ENCODE measurements at regions not wholly inside any gene's neighbourhood (a gene's known extent, or its start where the extent isn't known, plus 50 kb on each side); places are given as distances from the start of the nearest gene placed in this dataset.

DNA sequence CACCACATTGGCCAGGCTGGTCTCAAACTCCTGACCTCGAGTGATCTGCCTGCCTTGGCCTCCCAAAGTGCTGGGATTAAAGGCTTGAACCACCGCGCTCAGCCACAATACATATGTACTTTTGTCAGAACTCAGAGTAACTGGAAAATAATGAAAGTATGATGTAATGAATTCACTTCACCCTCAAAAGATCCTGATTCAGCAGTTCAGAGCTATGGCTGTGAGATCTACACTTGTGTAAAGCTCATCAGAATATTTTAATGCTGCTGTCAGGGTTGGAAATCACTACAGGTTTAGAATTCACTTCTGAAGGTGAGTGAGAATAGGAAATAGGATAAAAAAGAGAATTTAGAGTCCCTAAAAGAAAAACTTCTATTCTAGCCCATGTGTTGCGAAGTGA lies 464.5 kb upstream of the NRSN1 start:
- TF ChIP-seq, protein P1, sequence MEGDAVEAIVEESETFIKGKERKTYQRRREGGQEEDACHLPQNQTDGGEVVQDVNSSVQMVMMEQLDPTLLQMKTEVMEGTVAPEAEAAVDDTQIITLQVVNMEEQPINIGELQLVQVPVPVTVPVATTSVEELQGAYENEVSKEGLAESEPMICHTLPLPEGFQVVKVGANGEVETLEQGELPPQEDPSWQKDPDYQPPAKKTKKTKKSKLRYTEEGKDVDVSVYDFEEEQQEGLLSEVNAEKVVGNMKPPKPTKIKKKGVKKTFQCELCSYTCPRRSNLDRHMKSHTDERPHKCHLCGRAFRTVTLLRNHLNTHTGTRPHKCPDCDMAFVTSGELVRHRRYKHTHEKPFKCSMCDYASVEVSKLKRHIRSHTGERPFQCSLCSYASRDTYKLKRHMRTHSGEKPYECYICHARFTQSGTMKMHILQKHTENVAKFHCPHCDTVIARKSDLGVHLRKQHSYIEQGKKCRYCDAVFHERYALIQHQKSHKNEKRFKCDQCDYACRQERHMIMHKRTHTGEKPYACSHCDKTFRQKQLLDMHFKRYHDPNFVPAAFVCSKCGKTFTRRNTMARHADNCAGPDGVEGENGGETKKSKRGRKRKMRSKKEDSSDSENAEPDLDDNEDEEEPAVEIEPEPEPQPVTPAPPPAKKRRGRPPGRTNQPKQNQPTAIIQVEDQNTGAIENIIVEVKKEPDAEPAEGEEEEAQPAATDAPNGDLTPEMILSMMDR (IDR thresholded peaks at IDR 0.05; ENCODE audit: extremely low read depth in 1 of 2, insufficient read depth in 1 of 2, low read depth in 1 of 2, low read length in 2 of 2) = no peak
- TF ChIP-seq POLR2A (IDR thresholded peaks at IDR 0.05; ENCODE audit: low read depth, low read length) = no peak
- TF ChIP-seq, protein P2, sequence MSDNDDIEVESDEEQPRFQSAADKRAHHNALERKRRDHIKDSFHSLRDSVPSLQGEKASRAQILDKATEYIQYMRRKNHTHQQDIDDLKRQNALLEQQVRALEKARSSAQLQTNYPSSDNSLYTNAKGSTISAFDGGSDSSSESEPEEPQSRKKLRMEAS (IDR thresholded peaks at IDR 0.05; ENCODE audit: insufficient read depth, insufficient read length) = no peak
- no peak for TF ChIP-seq EZH2 (IDR thresholded peaks at IDR 0.05; ENCODE audit: borderline replicate concordance, low read depth, low read length, severe bottlenecking)
- no peak for TF ChIP-seq GATA2 (IDR thresholded peaks at IDR 0.05; ENCODE audit: insufficient read depth, insufficient read length, low read depth, low read length)
- TF ChIP-seq MYC (IDR thresholded peaks at IDR 0.05; ENCODE audit: low read depth, low read length) = no peak
